Keratinocyte (primary cell): ENCODE measurements at regions not wholly inside any gene's neighbourhood (a gene's known extent, or its start where the extent isn't known, plus 50 kb on each side); places are given as distances from the start of the nearest gene placed in this dataset.

Experiments used
- DNase-seq: peaks from one replicate; pipeline ENCODE4 v3.0.0-alpha.2; 2011; ENCODE audit warnings: low read depth, missing footprints, low spot score
- FAIRE-seq: peaks from 2 replicates; lab custom pipeline; 2011; peaks lifted over from hg19 to GRCh38; lab: Jason Lieb, UNC
- H2AFZ ChIP-seq: 2 replicates; pipeline ENCODE4 v1.6.0; 2012; ENCODE audit warnings: low read length, control low read depth, inconsistent platforms; ENCODE audit not compliant: control insufficient read depth
- H3K27ac ChIP-seq: 2 replicates; pipeline ENCODE4 v1.5.1; 2011; ENCODE audit warnings: low read length; ENCODE audit not compliant: control insufficient read depth, insufficient read depth
- H3K27me3 ChIP-seq: 3 replicates; pipeline ENCODE4 v1.6.0; 2011; ENCODE audit warnings: low read length; ENCODE audit not compliant: control insufficient read depth, insufficient read depth; ENCODE audit errors: extremely low read depth
- H3K36me3 ChIP-seq, 2 experiments: 2 replicates in 1 of 2; 3 replicates in 1 of 2; pipeline ENCODE4 v1.5.1; 2011; ENCODE audit warnings: low read length in 2 of 2, mild to moderate bottlenecking in 1 of 2; ENCODE audit not compliant: control insufficient read depth in 2 of 2, insufficient read depth in 2 of 2; ENCODE audit errors: extremely low read depth in 1 of 2
- H3K4me1 ChIP-seq: 3 replicates; pipeline ENCODE4 v1.5.1; 2011; ENCODE audit warnings: low read length; ENCODE audit not compliant: control insufficient read depth, insufficient read depth; ENCODE audit errors: extremely low read depth
- H3K4me2 ChIP-seq: 3 replicates; pipeline ENCODE4 v1.6.0; 2011; ENCODE audit warnings: low read depth, low read length; ENCODE audit not compliant: control insufficient read depth, insufficient read depth; ENCODE audit errors: extremely low read depth
- H3K4me3 ChIP-seq, 3 experiments: fragments of 200-600 bp in 1 of 3; sonication (generic) in 1 of 3; 2 replicates in 2 of 3; 3 replicates in 1 of 3; pipeline ENCODE4 v1.5.1; 2011 to 2016; ENCODE audit warnings: low read length in 3 of 3, mild to moderate bottlenecking in 3 of 3, control low read depth in 2 of 3, inconsistent platforms in 1 of 3, low read depth in 1 of 3, mixed read lengths in 1 of 3, mixed run types in 1 of 3, moderate library complexity in 1 of 3; ENCODE audit not compliant: control insufficient read depth in 2 of 3, insufficient read depth in 2 of 3; ENCODE audit errors: extremely low read depth in 1 of 3
- H3K79me2 ChIP-seq: 2 replicates; pipeline ENCODE4 v1.6.0; 2012; ENCODE audit warnings: low read length; ENCODE audit not compliant: control insufficient read depth, insufficient read depth
- H3K9ac ChIP-seq: 3 replicates; pipeline ENCODE4 v1.6.0; 2011; ENCODE audit warnings: low read length; ENCODE audit not compliant: control insufficient read depth, insufficient read depth; ENCODE audit errors: extremely low read depth
- H3K9me1 ChIP-seq: 3 replicates; pipeline ENCODE4 v1.6.0; 2011; ENCODE audit warnings: low read length; ENCODE audit not compliant: control insufficient read depth, insufficient read depth; ENCODE audit errors: extremely low read depth
- H3K9me3 ChIP-seq: 2 replicates; pipeline ENCODE4 v1.5.1; 2012; ENCODE audit warnings: low read depth, low read length; ENCODE audit not compliant: control insufficient read depth
- H4K20me1 ChIP-seq: 3 replicates; pipeline ENCODE4 v1.6.0; 2011; ENCODE audit warnings: low read length; ENCODE audit not compliant: control insufficient read depth, insufficient read depth; ENCODE audit errors: extremely low read depth
- EZH2 ChIP-seq: IDR thresholded peaks from one replicate; pipeline ENCODE4 v1.6.1; 2012; ENCODE audit warnings: inconsistent platforms, mild to moderate bottlenecking, low read length, moderate library complexity
- dilution Hi-C: fragments of 300-500 bp; cut with MboI; formaldehyde crosslinking; loops from one replicate; pipeline ENCODE4 v1.7.0; 2020; ENCODE audit warnings: low sequenced_read_pairs; ENCODE audit not compliant: extremely low pct_ligation_motif_present
- TF ChIP-seq, protein P1 (sequence below), 3 experiments: IDR thresholded peaks in 1 of 3; conservative IDR thresholded peaks in 1 of 3; optimal IDR thresholded peaks in 1 of 3; 2 replicates in 2 of 3; 3 replicates in 1 of 3; pipeline versions ENCODE3 to v1.5.1; 2011; ENCODE audit warnings: low read length in 3 of 3, mild to moderate bottlenecking in 3 of 3, moderate library complexity in 2 of 3, control low read depth in 1 of 3, inconsistent platforms in 1 of 3; ENCODE audit not compliant: insufficient read depth in 2 of 3; ENCODE audit errors: extremely low read depth in 1 of 3

DNA sequence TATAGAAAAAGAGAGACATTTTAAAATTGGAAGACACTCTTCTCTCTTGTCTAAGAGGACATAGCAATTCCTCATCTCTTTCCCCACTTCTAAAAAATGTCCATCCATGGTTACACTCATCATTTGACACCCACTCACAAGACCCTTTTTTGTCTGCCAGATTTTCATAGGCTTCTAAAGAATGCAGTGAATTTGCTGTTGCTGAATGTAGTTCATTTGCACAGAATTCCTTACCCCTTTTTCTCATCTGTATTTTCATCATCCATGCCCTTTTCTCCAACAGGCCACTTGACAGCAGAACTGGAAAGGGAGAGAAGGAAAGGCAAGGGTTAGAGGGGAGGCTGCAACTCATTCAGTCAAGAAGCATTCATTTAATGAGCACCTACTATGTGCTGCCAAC lies 128.0 kb downstream of the NUAK1 start:
- H3K4me1 ChIP-seq: no peaks in the 10 kb centered on the region
- DNase-seq (no peak), FAIRE-seq (no peak)
- no peak overlapping the region for H3K4me3 ChIP-seq
- H3K27me3 ChIP-seq: no peaks in the 10 kb centered on the region
- H3K4me2 ChIP-seq: no peak overlapping the region
- no peaks in the 10 kb centered on the region for H4K20me1 ChIP-seq
- H2AFZ ChIP-seq: no peak overlapping the region
- H3K79me2 ChIP-seq: no peaks in the 10 kb centered on the region
- no peak overlapping the region for H3K27ac ChIP-seq
- no peak overlapping the region for H3K9ac ChIP-seq
- no peaks in the 10 kb centered on the region for H3K9me1 ChIP-seq
- no peaks in the 10 kb centered on the region for H3K36me3 ChIP-seq
- dilution Hi-C loops: no loop called here
- H3K9me3 ChIP-seq: no peaks in the 10 kb centered on the region
- no peak for TF ChIP-seq EZH2
- TF ChIP-seq, protein P1, sequence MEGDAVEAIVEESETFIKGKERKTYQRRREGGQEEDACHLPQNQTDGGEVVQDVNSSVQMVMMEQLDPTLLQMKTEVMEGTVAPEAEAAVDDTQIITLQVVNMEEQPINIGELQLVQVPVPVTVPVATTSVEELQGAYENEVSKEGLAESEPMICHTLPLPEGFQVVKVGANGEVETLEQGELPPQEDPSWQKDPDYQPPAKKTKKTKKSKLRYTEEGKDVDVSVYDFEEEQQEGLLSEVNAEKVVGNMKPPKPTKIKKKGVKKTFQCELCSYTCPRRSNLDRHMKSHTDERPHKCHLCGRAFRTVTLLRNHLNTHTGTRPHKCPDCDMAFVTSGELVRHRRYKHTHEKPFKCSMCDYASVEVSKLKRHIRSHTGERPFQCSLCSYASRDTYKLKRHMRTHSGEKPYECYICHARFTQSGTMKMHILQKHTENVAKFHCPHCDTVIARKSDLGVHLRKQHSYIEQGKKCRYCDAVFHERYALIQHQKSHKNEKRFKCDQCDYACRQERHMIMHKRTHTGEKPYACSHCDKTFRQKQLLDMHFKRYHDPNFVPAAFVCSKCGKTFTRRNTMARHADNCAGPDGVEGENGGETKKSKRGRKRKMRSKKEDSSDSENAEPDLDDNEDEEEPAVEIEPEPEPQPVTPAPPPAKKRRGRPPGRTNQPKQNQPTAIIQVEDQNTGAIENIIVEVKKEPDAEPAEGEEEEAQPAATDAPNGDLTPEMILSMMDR (optimal IDR thresholded peaks at IDR 0.05 in 1 of 3, IDR thresholded peaks at IDR 0.05 in 1 of 3, conservative IDR thresholded peaks at IDR 0.05 in 1 of 3; ENCODE audit: extremely low read depth in 1 of 3, insufficient read depth in 2 of 3, low read length in 3 of 3): no peak
